NCI-H524 (cell line): ENCODE measurements at regions not wholly inside any gene's neighbourhood (a gene's known extent, or its start where the extent isn't known, plus 50 kb on each side); places are given as distances from the start of the nearest gene placed in this dataset.

Source experiments
- DNase-seq, 2 experiments: peaks; one replicate each; lab custom pipeline; 2025; lab: John Stamatoyannopoulos, UW

GRCh38 chr7:138257459-138258196, 181.4 kb downstream of the AKR1D1 start:
- no peak for DNase-seq

- no peak for DNase-seq
These were observed 181.9 kb downstream of the AKR1D1 start for GRCh38 chr7:138258197-138258559.

- no peak for DNase-seq
These were observed 183.4 kb downstream of the AKR1D1 start for GRCh38 chr7:138259675-138260074.

DNA sequence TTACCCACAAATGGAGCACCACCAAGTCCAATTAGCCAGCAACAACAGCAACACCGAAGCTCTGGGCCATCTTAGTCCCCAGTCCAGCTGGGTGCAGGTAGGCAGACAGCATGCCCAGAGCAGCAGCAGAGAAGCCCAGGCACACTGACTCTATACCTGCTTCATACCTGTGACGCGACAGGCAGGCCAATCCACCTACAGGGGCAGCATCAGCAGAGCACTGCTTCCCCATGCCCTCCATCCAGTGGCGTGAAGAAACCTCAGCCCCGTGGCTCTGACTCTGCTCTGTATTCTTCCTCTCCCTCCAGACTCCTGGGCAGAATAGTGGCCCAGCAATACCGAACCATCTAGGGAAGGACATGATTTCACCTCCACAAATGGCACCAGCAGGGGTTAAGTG, 191.7 kb downstream of the AKR1D1 start:
- DNase-seq, result no peak

GRCh38 chr7:138276891-138277290, 183.2 kb upstream of the TRIM24 start:
- no peak for DNase-seq

DNA sequence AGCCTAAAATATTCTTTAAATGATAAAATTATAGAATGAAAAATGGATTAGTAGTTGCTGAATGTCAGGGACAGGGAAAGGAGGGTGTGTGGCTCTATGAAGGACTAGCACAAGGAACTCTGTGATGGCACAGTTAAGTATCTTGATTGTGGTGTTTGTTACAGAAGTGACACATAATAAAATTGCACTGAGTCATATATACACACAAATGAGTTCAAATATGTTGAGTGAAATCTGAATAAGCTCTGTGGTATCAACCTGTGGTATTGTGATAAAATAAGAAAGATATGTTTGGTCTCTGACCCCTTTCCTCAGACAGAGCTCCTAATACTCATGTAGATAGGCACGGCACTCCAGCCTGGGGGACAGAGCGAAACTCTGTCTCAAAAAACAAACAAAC, 181.5 kb upstream of the TRIM24 start:
- no peak for DNase-seq

GRCh38 chr7:138282997-138283396, 177.1 kb upstream of the TRIM24 start:
- no peak for DNase-seq

- no peak for DNase-seq
These were observed 174.9 kb upstream of the TRIM24 start for GRCh38 chr7:138285129-138285528.

DNA sequence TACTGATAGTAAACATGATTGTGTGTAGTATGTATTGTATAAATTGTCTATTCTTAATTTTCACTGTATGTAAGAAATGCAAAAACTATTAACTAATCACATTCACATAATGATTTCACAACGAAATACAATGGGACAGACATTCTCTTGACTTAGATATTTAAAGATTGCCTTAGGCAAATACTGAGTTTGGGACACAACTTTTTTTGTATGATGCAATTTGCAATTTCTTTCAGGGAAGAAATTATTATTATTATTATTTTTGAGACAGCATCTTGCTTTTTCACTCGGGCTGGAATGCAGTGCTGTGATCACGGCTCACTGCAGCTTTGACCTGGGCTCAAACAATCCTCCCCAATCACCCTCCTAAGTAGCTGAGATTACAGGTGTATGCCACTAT, 173.2 kb upstream of the TRIM24 start:
- no peak for DNase-seq

DNA sequence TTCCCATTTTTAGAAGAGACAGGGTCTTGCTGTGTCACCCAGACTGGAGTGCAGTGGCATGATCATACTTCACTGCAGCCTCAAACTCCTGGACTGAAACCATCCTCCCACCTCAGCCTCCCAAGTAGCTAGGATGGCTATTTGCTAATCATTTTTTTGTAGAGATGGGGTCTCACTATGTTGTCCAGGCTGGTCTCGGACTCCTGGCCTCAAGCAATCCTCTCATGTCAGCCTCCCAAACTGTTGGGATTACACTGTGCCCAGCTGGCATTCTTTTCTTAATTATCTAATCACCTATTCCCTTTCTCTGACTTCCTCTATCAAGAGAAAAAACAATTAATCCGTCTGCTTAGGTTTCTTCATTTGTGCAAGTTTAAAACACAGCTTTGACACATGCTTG, 172.5 kb upstream of the TRIM24 start:
- DNase-seq, result no peak

DNA sequence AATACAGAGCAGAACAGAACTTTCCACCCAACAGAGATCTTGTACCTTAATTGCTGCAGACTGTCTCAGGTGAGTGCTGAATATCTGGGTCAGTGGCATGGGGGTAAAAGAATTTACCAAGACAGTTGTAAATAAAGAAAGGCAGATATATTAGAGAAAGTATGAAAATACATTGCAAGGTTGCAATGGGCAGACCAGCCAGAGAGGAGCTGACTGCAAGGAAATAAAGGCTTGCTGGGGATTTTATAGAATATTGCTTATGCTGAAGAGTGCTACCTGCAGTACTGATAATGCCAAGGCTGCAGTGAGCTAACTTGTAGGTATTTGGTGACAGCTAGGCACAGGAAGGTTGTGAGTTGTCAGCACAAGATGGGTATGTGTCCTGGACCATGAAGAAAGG, 171.0 kb upstream of the TRIM24 start:
- DNase-seq, result no peak

GRCh38 chr7:138289864-138290263, 170.2 kb upstream of the TRIM24 start:
- DNase-seq, result no peak

DNA sequence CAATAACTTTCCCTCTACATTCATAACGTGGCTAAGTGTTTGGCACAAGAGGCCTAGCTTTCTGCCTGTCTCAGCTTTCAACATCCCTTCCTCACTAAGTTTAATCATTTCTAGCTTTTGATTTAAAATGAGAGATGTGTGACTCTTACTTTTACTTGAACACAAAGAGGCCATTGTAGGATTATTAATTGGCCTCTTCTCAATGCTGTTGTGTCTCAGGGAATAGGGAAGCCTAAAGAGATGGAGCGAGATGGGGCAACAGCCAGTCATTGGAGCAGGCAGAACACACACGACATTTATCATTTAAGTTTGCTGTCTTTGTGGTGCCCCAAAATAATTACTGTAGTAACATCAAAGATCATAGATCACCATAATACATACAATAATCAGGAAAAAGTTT, 167.1 kb upstream of the TRIM24 start:
- no peak for DNase-seq

- no peak for DNase-seq
These were observed 164.9 kb upstream of the TRIM24 start for GRCh38 chr7:138295049-138295637.

DNA sequence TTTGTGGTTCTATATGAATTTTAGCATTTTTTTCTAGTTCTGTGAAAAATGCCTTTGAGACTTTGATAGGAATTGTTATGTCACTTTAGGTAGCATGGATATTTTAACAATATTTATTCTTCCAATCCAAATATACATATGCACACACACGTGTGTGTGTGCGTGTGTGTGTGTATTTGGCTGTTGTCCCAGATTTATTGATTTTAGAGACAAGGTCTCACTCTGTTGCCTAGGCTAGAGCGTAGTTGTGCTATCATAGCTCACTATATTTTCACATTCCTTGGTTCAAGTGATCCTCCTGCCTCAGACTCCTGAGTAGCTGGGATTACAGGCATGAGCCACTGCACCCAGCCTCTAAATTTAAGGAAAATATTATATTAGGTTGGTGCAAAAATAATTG, 162.5 kb upstream of the TRIM24 start:
- DNase-seq, result no peak

GRCh38 chr7:138299066-138299465, 161.0 kb upstream of the TRIM24 start:
- no peak for DNase-seq

DNA sequence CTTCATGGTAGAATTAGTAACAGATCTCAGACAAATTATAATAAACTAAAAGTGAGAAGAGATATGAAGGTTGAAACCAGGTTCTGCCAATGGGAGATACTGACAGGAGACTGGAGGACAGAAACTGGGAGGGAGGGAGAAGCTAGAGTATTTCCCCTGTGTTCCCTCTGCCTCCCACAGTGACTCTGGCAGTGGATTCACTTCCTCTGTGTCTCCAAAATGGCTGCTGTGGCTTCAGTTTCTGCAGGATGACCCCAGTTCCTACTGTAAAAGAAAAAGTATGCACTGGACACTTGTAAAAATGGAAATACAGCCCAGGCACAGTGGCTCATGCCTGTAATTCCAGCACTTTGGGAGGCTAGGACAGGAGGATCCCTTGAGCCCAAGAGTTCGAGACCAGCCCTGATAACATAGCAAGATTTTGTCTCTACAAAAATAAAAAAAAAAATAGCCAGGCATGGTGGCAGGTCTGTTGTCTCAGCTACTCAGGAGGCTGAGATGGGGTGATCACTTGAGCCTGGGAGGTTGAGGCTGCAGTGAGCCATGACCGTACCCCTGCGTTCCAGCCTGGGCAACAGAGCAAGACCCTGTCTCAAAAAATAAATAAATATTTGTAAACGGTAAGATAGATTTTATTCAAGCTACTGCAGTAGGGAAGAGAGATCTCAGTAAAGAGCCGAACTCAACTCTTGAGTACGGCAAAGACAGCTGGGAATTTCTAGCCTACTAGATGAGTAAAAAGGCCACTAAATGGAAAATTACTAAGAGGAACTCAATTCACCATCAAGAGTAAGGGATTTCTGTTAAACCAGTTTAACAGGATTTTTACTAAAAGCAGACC, 156.6 kb upstream of the TRIM24 start:
- DNase-seq, result no peak

- no peak for DNase-seq
These were observed 156.1 kb upstream of the TRIM24 start for GRCh38 chr7:138304071-138304320.

GRCh38 chr7:138307633-138308032, 152.4 kb upstream of the TRIM24 start:
- DNase-seq, result no peak

- DNase-seq, result no peak
These were observed 151.9 kb upstream of the TRIM24 start for GRCh38 chr7:138308136-138308535.

GRCh38 chr7:138309186-138309585, 150.9 kb upstream of the TRIM24 start:
- DNase-seq, result no peak

DNA sequence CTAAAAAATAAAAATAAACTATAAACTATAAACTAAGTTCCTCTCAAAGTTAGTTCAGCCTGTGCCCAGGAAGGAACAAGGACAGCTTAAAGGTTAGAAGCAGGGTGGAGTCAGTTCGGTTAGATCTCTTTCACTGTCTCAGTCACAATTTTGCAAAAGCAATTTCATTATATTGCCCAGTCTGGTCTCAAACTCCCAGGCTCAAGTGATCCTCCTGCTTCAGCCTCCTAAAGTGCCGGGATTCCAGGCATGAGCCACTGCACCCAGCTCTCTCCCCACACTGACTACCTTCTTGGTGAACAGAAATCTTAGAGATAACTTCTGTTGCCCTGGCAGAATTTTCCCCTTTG, 146.3 kb upstream of the TRIM24 start:
- DNase-seq, result no peak

DNA sequence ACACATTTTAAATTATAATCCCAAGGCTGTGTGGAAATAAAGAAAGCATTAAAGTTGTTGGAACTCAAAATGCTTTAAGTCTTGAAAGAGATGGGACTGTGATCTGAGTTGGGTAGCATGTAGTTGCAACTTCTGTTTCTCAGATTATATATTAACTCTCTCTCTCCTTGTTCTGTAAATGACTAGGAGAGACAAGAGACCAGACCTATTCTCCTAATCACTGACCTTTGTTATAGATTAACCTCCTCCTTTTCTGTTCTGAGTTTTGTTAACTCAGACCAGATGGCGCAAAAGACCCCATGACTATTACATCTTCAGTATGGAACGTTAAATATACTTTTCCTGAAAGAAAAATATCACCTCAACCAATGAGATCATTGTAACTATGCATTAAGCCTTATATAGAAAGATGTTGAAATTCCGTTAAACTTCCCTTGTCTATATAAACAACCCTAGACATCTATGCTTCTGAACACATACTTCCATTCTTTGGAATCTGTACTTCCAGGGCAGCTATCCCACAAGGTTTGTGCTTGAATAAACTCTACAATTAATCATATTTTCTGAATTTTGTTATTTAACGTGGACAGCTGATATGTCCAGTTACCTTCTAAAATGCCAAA, 143.5 kb upstream of the TRIM24 start:
- DNase-seq, result no peak
